HG02885 (cell line): ENCODE measurements at regions not wholly inside any gene's neighbourhood (a gene's known extent, or its start where the extent isn't known, plus 50 kb on each side); places are given as distances from the start of the nearest gene placed in this dataset.

Experiments used
- ATAC-seq: cut with Tn5 transposase; IDR thresholded peaks from one replicate; pipeline ENCODE4 v1.9.1; 2021; ENCODE audit warnings: mild to moderate bottlenecking; ENCODE audit not compliant: unreplicated experiment, poor library complexity

GRCh38 chr13:22198641-22199217 is 527.9 kb downstream of the FGF9 start:
- ATAC-seq, result no peak

GRCh38 chr13:22200440-22200839 is 529.6 kb downstream of the FGF9 start:
- ATAC-seq, result no peak

GRCh38 chr13:22201375-22201925 is 530.6 kb downstream of the FGF9 start:
- ATAC-seq, result no peak

- no peak for ATAC-seq
Measured at GRCh38 chr13:22210134-22210930, 539.5 kb downstream of the FGF9 start.

- ATAC-seq, result no peak
Measured at GRCh38 chr13:22211876-22212275, 541.0 kb downstream of the FGF9 start.

DNA sequence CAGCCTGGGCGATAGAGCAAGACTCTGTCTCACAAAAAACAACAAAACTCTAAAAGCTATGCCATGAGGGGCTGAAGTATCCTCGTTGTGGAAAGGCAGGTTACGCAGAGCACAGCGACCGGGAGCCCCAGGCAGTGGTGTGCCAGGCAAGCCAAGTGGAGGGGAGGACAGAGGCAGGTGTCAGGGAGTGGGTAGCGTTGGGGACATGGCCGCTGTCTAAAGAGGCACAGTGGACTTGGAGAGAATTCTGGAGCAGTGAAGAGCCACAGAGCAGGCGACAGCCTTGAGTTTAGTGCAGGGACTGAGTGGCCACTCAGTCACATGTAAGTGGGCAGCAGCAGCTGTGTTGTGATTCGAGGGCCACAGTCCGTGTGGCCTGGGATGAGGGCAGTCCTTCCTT is 541.7 kb downstream of the FGF9 start:
- no peak for ATAC-seq

DNA sequence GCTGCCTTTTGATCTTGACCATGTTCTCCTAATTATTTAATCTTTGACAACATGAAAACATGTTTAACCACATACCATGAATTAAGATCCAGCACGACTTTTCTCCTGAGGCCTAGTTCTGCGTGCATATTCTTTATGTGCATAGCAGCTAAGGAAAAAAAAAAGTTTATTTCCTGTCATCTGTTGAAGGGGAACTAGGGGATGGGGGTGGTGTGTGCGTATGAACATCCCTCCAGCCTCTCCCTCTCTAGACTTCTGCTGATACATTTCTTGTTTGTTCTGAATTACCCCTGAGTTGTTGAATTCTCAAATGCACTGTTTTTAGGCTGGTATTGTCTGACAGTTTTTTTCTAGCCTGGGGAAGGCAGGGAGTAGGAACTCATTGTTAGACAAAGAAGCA is 543.3 kb downstream of the FGF9 start:
- no peak for ATAC-seq

DNA sequence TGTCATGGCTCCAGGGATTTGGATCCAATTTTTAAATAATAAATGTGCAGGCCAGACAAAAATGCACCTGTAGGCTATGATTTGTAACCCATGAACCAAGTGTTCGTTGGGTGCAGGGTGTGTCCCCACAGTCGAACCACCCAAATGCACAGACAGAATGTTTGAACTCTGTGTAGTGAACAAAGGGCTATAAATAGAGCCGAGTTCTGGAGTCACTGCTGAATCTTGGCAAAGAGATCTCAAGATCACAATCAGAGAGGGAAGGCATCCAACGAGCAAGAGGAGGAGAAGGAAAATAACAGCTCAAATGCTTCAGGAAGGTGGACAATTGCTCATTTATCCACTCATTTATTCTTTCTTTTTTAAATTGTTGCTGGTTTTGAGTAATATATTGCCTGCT is 547.9 kb downstream of the FGF9 start:
- no peak for ATAC-seq

DNA sequence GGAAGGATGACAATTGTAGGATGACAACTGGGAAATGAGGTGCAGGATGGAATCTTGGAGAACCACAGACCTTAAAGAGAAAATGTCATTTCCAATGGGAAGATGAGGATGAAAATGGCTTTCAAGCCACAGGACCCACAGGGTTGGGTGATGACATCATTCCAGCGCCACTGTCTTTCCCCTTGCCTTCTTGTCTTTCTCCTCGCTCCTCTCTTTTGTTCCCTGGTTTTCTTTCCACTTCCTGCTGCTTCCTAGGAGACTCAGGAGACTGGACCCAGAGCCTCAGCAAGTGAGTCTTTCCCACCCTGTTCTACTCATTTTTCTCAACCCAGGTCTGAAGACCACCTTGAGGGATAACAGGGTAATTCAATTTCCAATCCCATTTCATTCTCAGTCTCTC is 548.8 kb downstream of the FGF9 start:
- ATAC-seq, result no peak

DNA sequence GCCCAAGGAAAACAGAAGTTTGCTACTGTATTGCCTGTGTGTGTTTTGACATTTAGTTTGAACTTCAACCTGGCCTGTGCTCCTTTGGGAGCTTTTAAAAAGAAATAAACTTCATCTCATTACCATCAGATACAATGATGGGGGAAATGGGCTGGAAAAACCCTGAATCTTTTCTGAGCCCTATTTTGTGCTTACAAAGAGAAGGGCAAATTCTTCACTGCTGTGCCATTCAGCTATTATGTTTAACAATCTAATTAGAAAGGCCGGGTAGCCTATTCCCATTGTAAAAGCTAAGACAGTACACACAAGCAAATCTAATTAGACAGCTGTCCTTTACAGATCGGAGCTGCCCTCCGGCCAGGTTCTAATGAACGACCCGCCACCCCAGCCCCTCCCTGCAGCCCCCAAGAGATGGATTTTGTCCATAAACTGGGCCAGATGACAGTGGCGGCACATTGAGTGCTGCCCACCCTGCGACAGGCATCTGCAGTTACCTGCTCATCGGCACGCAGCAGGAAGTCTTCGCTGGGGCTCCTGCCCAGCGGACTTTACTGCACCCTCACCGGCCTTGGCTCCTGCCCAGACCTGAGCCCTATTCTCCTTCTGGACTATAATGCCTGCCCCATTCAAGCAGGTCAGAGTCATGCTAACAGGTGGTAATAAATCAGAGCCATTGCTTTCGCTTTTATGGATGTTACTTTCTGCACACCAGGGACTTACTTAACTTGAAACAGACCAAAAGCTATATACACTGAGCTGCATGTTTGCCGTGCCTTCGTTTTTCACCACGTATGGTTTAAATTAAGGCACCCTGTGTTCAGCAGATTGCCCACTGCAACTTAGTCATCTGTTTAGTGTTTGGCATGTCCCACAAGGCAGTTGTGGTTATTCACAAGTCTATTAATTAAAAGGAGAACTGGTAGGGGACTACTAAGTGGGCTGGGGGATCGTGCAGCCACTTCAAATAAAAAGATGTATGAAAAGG is 549.6 kb downstream of the FGF9 start:
- ATAC-seq, result no peak

- ATAC-seq, result no peak
Measured at GRCh38 chr13:22223411-22223810, 552.5 kb downstream of the FGF9 start.

DNA sequence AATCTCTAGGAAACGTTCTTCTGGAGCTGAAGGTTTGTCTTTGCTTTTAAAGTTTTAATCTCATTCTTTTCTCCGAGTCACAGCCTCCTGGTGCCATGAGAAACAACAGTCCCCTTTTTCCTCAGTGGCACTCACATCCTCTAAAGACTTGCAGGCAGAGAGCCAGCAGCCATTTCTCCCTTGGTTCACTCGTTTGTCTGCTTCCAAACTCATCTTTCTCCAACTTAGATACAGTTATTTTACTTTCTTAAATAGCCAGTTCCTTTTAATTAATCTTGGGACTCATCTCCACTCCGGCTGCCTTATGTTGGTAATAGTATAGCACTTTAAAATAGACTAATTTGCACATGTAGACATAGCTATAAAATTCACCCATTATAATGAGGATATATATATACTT is 555.2 kb downstream of the FGF9 start:
- ATAC-seq, result no peak

DNA sequence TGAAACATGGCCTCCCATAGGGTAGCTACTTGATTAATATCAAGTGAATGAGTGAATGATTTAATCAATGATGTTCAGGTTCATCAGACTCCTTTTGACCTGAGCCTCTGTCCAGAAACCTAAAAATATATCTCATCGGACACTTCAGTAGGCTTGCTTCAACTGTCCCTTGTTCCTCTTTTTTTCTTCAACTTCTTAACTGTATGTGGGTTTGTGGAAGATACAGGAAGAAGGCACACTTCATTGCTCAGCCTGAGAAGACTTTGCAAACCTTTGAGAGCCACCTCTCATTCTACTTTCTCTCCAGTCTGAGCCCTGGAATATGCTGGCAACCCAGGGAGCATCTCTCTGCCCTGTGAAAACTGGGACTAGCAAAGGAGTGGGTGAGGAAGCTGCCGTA is 557.0 kb downstream of the FGF9 start:
- ATAC-seq, result peak; percentile 68

DNA sequence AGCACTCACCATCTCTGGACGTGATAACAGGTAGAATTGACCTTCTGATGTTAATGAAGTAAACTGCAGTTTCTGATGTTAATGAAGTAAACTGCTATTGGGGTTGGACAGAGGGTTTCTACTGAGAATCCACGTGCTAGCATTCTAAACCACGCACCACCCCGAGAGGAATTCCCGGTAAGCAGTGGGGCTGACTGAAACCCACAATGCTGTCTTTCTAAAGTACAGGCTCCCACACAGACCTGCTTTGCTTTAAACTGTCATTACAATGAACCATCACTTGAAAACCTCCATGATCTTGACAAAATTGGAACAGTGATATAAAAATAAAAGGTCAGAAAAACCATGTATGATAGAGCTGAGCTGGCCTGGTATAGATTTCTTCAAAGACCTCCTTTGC is 559.0 kb downstream of the FGF9 start:
- no peak for ATAC-seq

- no peak for ATAC-seq
Measured at GRCh38 chr13:22232186-22232585, 561.3 kb downstream of the FGF9 start.

GRCh38 chr13:22235285-22235949 is 564.5 kb downstream of the FGF9 start:
- ATAC-seq, result peak; percentile 61

DNA sequence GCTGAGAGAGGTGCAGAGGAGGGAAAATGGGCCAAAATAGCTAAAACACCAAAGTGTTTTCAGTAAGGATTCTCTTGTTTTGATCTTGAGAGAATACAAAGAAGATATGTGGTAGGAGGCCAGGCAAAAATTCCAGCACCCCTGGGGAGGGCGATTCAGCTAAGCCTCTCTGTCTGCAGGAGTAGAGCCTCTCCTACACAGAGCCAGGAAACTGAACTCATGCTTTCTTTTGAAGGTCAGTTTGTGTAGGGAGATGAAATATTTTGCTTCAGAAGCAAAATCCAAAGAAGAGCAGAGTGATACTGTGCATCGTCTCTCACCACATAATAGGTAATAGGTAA is 565.0 kb downstream of the FGF9 start:
- ATAC-seq, result peak; percentile 21

DNA sequence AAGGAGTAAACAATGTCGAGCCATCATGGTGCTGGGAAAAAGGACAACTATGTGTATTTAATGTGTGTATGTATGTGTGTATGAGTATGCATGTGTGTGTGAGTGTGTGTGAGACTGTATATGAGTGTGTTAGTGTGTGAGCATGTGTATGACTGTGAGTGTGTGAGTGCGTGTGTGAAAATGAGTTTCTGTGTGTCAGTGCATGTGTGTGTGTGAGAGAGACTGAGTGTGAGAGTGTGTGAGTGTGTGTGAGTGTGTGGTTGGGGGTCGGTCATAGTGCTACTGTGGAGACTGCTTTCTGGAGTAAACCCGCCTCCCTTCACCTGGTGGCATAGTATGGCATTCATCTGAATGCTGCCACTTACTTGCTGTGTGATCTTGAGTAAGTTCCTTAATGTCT is 567.4 kb downstream of the FGF9 start:
- ATAC-seq, result no peak

GRCh38 chr13:22240716-22241115 is 569.8 kb downstream of the FGF9 start:
- ATAC-seq, result no peak

GRCh38 chr13:22243469-22244163 is 572.7 kb downstream of the FGF9 start:
- ATAC-seq, result no peak
